H1 (cell line): ENCODE measurements at regions not wholly inside any gene's neighbourhood (a gene's known extent, or its start where the extent isn't known, plus 50 kb on each side); places are given as distances from the start of the nearest gene placed in this dataset.

Experiments used
- TAF7 ChIP-seq: optimal IDR thresholded peaks from 2 replicates; pipeline ENCODE3; 2011; ENCODE audit warnings: low read depth, mild to moderate bottlenecking, inconsistent platforms, low read length, moderate library complexity, borderline replicate concordance

DNA sequence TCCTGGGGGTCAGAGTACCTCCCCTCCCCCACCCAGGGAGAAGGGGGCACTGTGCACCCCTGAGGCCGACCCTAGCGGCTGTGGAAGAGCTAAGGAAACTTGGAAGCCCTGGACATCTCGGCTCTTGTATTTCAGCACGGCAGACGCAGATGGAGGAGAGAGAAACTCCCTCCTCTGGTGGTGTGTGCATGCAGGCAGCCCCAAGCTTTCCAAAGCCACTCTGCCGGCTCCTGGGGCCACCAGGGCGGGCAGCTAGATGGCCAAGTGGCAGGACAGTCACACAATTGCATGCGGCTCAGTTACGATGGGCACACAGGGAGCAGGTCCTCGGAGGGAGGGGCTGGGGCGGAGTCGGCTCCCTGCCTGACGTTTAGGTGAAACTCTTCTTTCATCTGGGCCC lies 195.5 kb downstream of the RBFOX3 start (continued):
- TF ChIP-seq TAF7 = no peak
